ENCODE measurements at regions not wholly inside any gene's neighbourhood (a gene's known extent, or its start where the extent isn't known, plus 50 kb on each side); places are given as distances from the start of the nearest gene placed in this dataset.

DNA sequence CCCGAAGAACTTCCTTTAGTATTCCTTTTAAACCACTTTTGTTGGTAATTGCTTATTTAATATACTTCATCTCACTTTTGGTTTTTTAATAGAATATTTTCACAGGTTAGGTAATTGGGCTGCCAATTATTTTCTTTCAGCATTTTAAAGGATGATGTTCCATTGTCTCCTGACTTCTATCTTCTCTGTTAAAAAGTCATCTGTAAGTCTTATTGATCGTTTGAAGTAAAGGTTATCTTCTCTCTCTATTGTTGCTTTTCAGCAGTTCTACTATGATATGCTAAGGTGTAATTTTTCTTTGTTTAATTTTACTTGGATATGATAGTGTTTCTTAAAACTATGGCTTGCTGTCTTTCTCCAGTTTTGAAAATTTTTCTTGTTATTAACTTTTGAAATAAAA is 307.5 kb downstream of the MAP2K4 start:
- TF ChIP-seq CTCF (IDR thresholded peaks at IDR 0.05) (no peak), EP300 (IDR thresholded peaks at IDR 0.05) (no peak)

Data from tibial nerve (tissue), 4 donors.